ENCODE measurements at regions not wholly inside any gene's neighbourhood (a gene's known extent, or its start where the extent isn't known, plus 50 kb on each side); places are given as distances from the start of the nearest gene placed in this dataset.

DNA sequence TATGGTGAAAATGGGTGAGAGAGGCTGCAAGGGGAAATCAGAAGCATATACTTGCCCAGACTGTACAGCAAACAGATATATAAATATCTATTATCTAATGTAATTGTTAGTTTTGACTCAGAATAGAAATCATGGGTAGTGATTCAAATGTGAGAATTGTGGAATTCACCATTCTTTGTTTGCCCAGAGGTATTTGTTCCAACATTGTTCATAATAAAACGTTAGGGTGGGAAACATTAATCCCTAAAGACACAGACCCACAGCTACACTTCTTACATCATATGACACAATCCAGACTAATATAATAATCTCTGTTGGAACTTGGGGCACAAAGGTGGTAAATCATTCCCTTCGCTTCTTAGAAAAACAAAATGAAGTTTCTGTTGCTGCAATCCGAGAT, 646.5 kb upstream of the SLITRK6 start:
- 73% methylated on average over 3 of the region's 3 CpGs for WGBS (ENCODE audit: low lambda C conversion rate, missing lambda C conversion rate)
- H3K27me3 ChIP-seq, result no peaks in the 10 kb centered on the region
- H3K4me3 ChIP-seq, result no peak overlapping the region
- H3K9me3 ChIP-seq (ENCODE audit: low read depth), result no peaks in the 10 kb centered on the region
- no peaks in the 10 kb centered on the region for H4K20me1 ChIP-seq (ENCODE audit: insufficient read depth, poor library complexity, severe bottlenecking)
- H3K4me2 ChIP-seq, result no peak overlapping the region
- no peaks in the 10 kb centered on the region for H3K36me3 ChIP-seq (replicated peaks; ENCODE audit: insufficient read depth, low read depth)
- no peak for DNase-seq (ENCODE audit: low spot score)
- no peak overlapping the region for H3K27ac ChIP-seq
- H3K9me2 ChIP-seq (replicated peaks; ENCODE audit: insufficient read depth), result no peaks in the 10 kb centered on the region
- TF ChIP-seq EZH2 (IDR thresholded peaks at IDR 0.05; ENCODE audit: borderline replicate concordance) (no peak), EZH2phosphoT487 (IDR thresholded peaks at IDR 0.05; ENCODE audit: low read depth, severe bottlenecking, unreplicated experiment) (no peak)
- TF ChIP-seq, protein P1, sequence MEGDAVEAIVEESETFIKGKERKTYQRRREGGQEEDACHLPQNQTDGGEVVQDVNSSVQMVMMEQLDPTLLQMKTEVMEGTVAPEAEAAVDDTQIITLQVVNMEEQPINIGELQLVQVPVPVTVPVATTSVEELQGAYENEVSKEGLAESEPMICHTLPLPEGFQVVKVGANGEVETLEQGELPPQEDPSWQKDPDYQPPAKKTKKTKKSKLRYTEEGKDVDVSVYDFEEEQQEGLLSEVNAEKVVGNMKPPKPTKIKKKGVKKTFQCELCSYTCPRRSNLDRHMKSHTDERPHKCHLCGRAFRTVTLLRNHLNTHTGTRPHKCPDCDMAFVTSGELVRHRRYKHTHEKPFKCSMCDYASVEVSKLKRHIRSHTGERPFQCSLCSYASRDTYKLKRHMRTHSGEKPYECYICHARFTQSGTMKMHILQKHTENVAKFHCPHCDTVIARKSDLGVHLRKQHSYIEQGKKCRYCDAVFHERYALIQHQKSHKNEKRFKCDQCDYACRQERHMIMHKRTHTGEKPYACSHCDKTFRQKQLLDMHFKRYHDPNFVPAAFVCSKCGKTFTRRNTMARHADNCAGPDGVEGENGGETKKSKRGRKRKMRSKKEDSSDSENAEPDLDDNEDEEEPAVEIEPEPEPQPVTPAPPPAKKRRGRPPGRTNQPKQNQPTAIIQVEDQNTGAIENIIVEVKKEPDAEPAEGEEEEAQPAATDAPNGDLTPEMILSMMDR (IDR thresholded peaks at IDR 0.05; ENCODE audit: poor library complexity), result no peak
- no peaks in the 10 kb centered on the region for H3K79me2 ChIP-seq
- H2AFZ ChIP-seq, result no peak overlapping the region
- H3K4me1 ChIP-seq (ENCODE audit: insufficient read depth), result no peaks in the 10 kb centered on the region

DNA sequence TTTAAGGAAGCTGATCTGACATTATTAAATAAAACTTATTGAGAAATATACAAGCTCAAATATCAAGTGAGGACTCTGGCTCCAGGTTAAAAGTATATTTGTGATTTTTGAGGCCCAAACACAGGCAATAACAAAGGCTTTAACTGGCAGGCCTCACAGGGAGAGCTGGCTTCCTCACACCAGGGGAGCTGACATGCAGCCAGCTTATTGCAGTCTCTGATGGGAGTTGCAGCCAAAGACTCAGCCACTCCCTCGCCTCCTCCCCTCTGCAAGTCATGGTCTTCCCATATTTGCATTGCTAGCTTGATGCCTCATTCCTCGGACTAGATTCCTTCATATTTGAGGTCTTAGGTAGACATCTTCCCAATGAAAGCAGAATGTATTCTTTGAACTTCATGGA, 647.1 kb upstream of the SLITRK6 start:
- H3K27me3 ChIP-seq, result no peaks in the 10 kb centered on the region
- no peaks in the 10 kb centered on the region for H3K4me1 ChIP-seq (ENCODE audit: insufficient read depth)
- no peaks in the 10 kb centered on the region for H4K20me1 ChIP-seq (ENCODE audit: insufficient read depth, poor library complexity, severe bottlenecking)
- H3K36me3 ChIP-seq (replicated peaks; ENCODE audit: insufficient read depth, low read depth), result no peaks in the 10 kb centered on the region
- TF ChIP-seq, protein P1 (IDR thresholded peaks at IDR 0.05; ENCODE audit: poor library complexity), result no peak
- no peak for TF ChIP-seq EZH2 (IDR thresholded peaks at IDR 0.05; ENCODE audit: borderline replicate concordance)
- TF ChIP-seq EZH2phosphoT487 (IDR thresholded peaks at IDR 0.05; ENCODE audit: low read depth, severe bottlenecking, unreplicated experiment), result no peak
- no peaks in the 10 kb centered on the region for H3K79me2 ChIP-seq
- no peak for DNase-seq (ENCODE audit: low spot score)
- H3K9me3 ChIP-seq (ENCODE audit: low read depth), result no peaks in the 10 kb centered on the region
- H3K4me2 ChIP-seq, result no peak overlapping the region
- no peaks in the 10 kb centered on the region for H3K9me2 ChIP-seq (replicated peaks; ENCODE audit: insufficient read depth)
- no peak overlapping the region for H3K27ac ChIP-seq
- H3K4me3 ChIP-seq, result no peak overlapping the region
- H2AFZ ChIP-seq, result no peak overlapping the region
- WGBS (ENCODE audit: low lambda C conversion rate, missing lambda C conversion rate), result 68% methylated on average over 2 of the region's 2 CpGs

DNA sequence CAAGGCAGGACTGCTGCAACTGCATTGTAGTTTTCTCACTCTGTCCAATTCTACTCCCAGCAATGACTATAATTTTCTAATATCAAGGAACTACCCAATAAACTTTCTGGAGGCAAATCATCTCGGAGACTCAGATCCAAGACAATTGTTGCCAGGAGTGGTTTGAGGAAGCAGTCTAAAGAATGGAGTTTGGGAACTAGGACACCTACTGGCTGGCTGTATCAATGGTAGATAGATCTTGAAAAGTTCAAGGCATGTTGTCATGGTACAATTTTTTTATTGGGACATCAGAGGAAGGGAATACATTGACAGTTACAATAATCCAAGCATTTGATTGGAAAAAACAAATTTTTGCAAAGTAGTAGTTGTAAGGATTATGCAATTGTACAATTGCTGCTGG, 648.3 kb upstream of the SLITRK6 start:
- TF ChIP-seq EZH2 (IDR thresholded peaks at IDR 0.05; ENCODE audit: borderline replicate concordance) (no peak), EZH2phosphoT487 (IDR thresholded peaks at IDR 0.05; ENCODE audit: low read depth, severe bottlenecking, unreplicated experiment) (no peak)
- TF ChIP-seq, protein P1 (IDR thresholded peaks at IDR 0.05; ENCODE audit: poor library complexity), result no peak
- Histone ChIP-seq H3K9me3 (ENCODE audit: low read depth) (no peaks in the 10 kb centered on the region), H3K27ac (no peak overlapping the region), H3K79me2 (no peaks in the 10 kb centered on the region), H3K4me3 (no peak overlapping the region), H2AFZ (no peak overlapping the region), H4K20me1 (ENCODE audit: insufficient read depth, poor library complexity, severe bottlenecking) (no peaks in the 10 kb centered on the region), H3K4me2 (no peak overlapping the region), H3K4me1 (ENCODE audit: insufficient read depth) (no peaks in the 10 kb centered on the region), H3K36me3 (replicated peaks; ENCODE audit: insufficient read depth, low read depth) (no peaks in the 10 kb centered on the region), H3K27me3 (no peaks in the 10 kb centered on the region), H3K9me2 (replicated peaks; ENCODE audit: insufficient read depth) (no peaks in the 10 kb centered on the region)
- DNase-seq (ENCODE audit: low spot score), result no peak
- 89% methylated on average over 1 of the region's 1 CpG for WGBS (ENCODE audit: low lambda C conversion rate, missing lambda C conversion rate)

DNA sequence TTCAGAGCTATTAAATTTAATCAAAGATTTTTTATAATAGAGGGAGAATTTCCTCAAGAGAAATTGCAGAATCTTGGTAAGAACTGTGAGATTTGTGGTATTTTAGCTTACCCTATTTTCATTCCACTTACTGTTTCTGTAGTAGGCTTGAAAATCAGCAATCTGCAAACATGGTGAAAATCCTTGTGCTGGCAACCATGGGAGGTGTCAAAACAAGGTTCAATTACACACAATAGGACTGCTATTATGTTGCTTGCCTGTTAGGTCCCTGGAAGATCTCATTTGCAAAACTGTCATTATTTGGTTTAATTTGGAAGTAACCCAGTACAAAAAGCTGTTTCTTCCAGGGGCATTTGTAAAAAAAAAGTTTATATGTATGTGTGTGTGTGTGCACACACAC, 662.8 kb upstream of the SLITRK6 start:
- Histone ChIP-seq H3K9me2 (replicated peaks; ENCODE audit: insufficient read depth) (no peaks in the 10 kb centered on the region), H2AFZ (no peak overlapping the region), H3K79me2 (no peaks in the 10 kb centered on the region), H3K4me2 (no peak overlapping the region), H3K9me3 (ENCODE audit: low read depth) (no peaks in the 10 kb centered on the region), H3K27ac (no peak overlapping the region), H3K36me3 (replicated peaks; ENCODE audit: insufficient read depth, low read depth) (no peaks in the 10 kb centered on the region), H3K27me3 (no peaks in the 10 kb centered on the region), H3K4me1 (ENCODE audit: insufficient read depth) (no peaks in the 10 kb centered on the region), H4K20me1 (ENCODE audit: insufficient read depth, poor library complexity, severe bottlenecking) (no peaks in the 10 kb centered on the region), H3K4me3 (no peak overlapping the region)
- no peak for DNase-seq (ENCODE audit: low spot score)
- TF ChIP-seq EZH2phosphoT487 (IDR thresholded peaks at IDR 0.05; ENCODE audit: low read depth, severe bottlenecking, unreplicated experiment) (no peak), EZH2 (IDR thresholded peaks at IDR 0.05; ENCODE audit: borderline replicate concordance) (no peak)
- TF ChIP-seq, protein P1 (IDR thresholded peaks at IDR 0.05; ENCODE audit: poor library complexity), result no peak

All from hepatocyte (in vitro differentiated cells).